Activated B cell treated with CpG ODN at 0.5 μM for 24 hours (primary cell): ENCODE measurements at regions not wholly inside any gene's neighbourhood (a gene's known extent, or its start where the extent isn't known, plus 50 kb on each side); places are given as distances from the start of the nearest gene placed in this dataset.

Experiments used
- ATAC-seq: fragments of 200-7000 bp; cut with Tn5 transposase; one replicate; pipeline ENCODE4 v1.10.0; 2021; ENCODE audit warnings: low read depth, mild to moderate bottlenecking, moderate library complexity
- CTCF ChIA-PET: fragments of 350-600 bp; sonication (Branson Sonifier 250); formaldehyde crosslinking; loops from one replicate; lab custom pipeline; 2021; ENCODE audit warnings: antibody characterized with exemption; lab: Charles Lee
- POLR2A ChIA-PET: fragments of 350-600 bp; sonication (Branson Sonifier 250); formaldehyde crosslinking; loops from one replicate; lab custom pipeline; 2021; ENCODE audit warnings: antibody characterized with exemption; lab: Charles Lee
- DNase-seq: peaks from one replicate; pipeline ENCODE4 v3.0.0; 2022
- H3K27ac Mint-ChIP-seq: one replicate; pipeline ENCODE4 v1.8.0; 2020; ENCODE audit warnings: mixed read lengths
- H3K27me3 Mint-ChIP-seq: one replicate; pipeline ENCODE4 v1.8.0; 2021; ENCODE audit warnings: mixed read lengths
- H3K36me3 Mint-ChIP-seq: one replicate; pipeline ENCODE4 v1.8.0; 2021; ENCODE audit warnings: low read depth, mixed read lengths
- H3K4me1 Mint-ChIP-seq: one replicate; pipeline ENCODE4 v1.8.0; 2021; ENCODE audit warnings: mixed read lengths
- H3K4me3 Mint-ChIP-seq: one replicate; pipeline ENCODE4 v1.8.0; 2020; ENCODE audit warnings: mild to moderate bottlenecking, mixed read lengths
- H3K9me3 Mint-ChIP-seq: one replicate; pipeline ENCODE4 v1.8.0; 2020; ENCODE audit warnings: mixed read lengths
- intact Hi-C: fragments of 100-400 bp; cut with micrococcal nuclease; formaldehyde crosslinking; loops from one replicate; pipeline ENCODE4 v1.15.1; 2024
- TF ChIP-seq, protein P1 (sequence below): fragments of 200-600 bp; IDR thresholded peaks from one replicate; pipeline ENCODE4 v1.8.0; 2022; ENCODE audit warnings: antibody characterized with exemption, mild to moderate bottlenecking

- POLR2A ChIA-PET: no interaction called here
- CTCF ChIA-PET: no interaction called here
- peaks cover 4% of the 10 kb centered on the region for H3K27me3 Mint-ChIP-seq
Observed at GRCh38 chr10:83921984-83922860, 217.1 kb upstream of the GHITM start.

GRCh38 chr10:83925133-83925532 is 214.2 kb upstream of the GHITM start:
- TF ChIP-seq, protein P1, sequence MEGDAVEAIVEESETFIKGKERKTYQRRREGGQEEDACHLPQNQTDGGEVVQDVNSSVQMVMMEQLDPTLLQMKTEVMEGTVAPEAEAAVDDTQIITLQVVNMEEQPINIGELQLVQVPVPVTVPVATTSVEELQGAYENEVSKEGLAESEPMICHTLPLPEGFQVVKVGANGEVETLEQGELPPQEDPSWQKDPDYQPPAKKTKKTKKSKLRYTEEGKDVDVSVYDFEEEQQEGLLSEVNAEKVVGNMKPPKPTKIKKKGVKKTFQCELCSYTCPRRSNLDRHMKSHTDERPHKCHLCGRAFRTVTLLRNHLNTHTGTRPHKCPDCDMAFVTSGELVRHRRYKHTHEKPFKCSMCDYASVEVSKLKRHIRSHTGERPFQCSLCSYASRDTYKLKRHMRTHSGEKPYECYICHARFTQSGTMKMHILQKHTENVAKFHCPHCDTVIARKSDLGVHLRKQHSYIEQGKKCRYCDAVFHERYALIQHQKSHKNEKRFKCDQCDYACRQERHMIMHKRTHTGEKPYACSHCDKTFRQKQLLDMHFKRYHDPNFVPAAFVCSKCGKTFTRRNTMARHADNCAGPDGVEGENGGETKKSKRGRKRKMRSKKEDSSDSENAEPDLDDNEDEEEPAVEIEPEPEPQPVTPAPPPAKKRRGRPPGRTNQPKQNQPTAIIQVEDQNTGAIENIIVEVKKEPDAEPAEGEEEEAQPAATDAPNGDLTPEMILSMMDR: no peak
- H3K4me1 Mint-ChIP-seq: no peaks in the 10 kb centered on the region
- ChIA-PET CTCF (no interaction called here), POLR2A (no interaction called here)
- intact Hi-C loops: no loop called here
- ATAC-seq (no peak), DNase-seq (no peak)
- H3K27ac Mint-ChIP-seq: no peak overlapping the region
- no peak overlapping the region for H3K4me3 Mint-ChIP-seq
- no peaks in the 10 kb centered on the region for H3K9me3 Mint-ChIP-seq
- no peaks in the 10 kb centered on the region for H3K36me3 Mint-ChIP-seq
- H3K27me3 Mint-ChIP-seq: peaks cover 1% of the 10 kb centered on the region

More at GRCh38 chr10:83921984-83922860, 217.1 kb upstream of the GHITM start:
- ATAC-seq (no peak), DNase-seq (no peak)
- no peaks in the 10 kb centered on the region for H3K4me1 Mint-ChIP-seq
- no peaks in the 10 kb centered on the region for H3K9me3 Mint-ChIP-seq
- intact Hi-C loops: no loop called here
- H3K27ac Mint-ChIP-seq: no peak overlapping the region
- TF ChIP-seq, protein P1: no peak
- no peaks in the 10 kb centered on the region for H3K36me3 Mint-ChIP-seq
- H3K4me3 Mint-ChIP-seq: no peak overlapping the region

DNA sequence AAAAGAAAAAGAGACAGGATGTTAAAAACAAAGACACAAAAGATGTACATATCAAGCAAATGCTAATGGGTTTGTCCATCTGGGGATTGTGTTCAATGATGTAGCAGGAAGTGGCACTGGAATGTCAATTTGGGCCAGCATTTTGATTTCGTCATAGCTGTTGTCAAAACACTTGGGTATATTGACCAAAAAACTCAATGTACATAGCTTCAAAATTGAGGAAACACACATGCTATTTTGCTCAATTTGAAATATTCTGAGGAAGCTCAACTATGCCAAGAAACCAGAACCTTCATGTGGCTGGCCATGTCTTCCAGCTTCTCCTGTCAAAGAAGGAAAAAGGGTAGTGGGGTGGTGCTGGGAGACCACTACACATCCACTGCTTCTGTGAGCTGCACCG is 212.7 kb upstream of the GHITM start:
- intact Hi-C loops: no loop called here
- ChIA-PET POLR2A (no interaction called here), CTCF (no interaction called here)
- Mint-ChIP-seq H3K4me3 (no peak overlapping the region), H3K4me1 (no peaks in the 10 kb centered on the region), H3K9me3 (no peaks in the 10 kb centered on the region), H3K27me3 (peaks cover 1% of the 10 kb centered on the region), H3K27ac (no peak overlapping the region), H3K36me3 (no peaks in the 10 kb centered on the region)
- no peak for DNase-seq
- TF ChIP-seq, protein P1: no peak
- no peak for ATAC-seq

GRCh38 chr10:83927166-83927565 is 212.1 kb upstream of the GHITM start:
- DNase-seq (no peak), ATAC-seq (no peak)
- no peaks in the 10 kb centered on the region for H3K4me1 Mint-ChIP-seq
- no peak overlapping the region for H3K4me3 Mint-ChIP-seq
- H3K36me3 Mint-ChIP-seq: no peaks in the 10 kb centered on the region
- ChIA-PET POLR2A (no interaction called here), CTCF (no interaction called here)
- intact Hi-C loops: no loop called here
- no peak overlapping the region for H3K27ac Mint-ChIP-seq
- H3K9me3 Mint-ChIP-seq: no peaks in the 10 kb centered on the region
- peaks cover 1% of the 10 kb centered on the region for H3K27me3 Mint-ChIP-seq
- TF ChIP-seq, protein P1: no peak

DNA sequence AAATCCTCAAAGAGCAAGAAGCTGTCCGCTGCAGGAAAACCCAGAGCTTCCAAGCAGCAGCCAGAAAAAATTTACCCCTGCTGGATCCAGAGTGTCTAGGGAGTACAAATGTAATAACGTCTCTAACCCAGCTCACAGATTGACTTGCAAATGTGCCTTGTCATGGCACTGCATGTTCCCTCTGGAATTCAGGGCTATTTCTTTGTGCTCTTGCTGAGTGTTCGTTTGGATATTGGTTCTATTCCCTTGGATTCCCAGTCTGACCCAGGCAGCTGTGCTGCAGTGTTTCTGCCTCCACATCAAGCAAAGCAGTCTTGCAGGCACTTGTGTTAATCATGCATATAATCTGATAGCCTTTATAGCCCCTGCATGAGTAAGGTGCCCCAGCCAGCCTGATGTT is 209.9 kb upstream of the GHITM start:
- TF ChIP-seq, protein P1: no peak
- POLR2A ChIA-PET: no interaction called here
- intact Hi-C loops: no loop called here

More for the DNA sequence above, 209.9 kb upstream of the GHITM start:
- no peaks in the 10 kb centered on the region for H3K9me3 Mint-ChIP-seq
- H3K4me1 Mint-ChIP-seq: no peaks in the 10 kb centered on the region
- no peak overlapping the region for H3K4me3 Mint-ChIP-seq
- CTCF ChIA-PET: no interaction called here
- no peaks in the 10 kb centered on the region for H3K27me3 Mint-ChIP-seq
- DNase-seq: no peak
- no peaks in the 10 kb centered on the region for H3K36me3 Mint-ChIP-seq
- ATAC-seq: no peak
- H3K27ac Mint-ChIP-seq: no peak overlapping the region
